GM18858 (cell line): ENCODE measurements at regions not wholly inside any gene's neighbourhood (a gene's known extent, or its start where the extent isn't known, plus 50 kb on each side); places are given as distances from the start of the nearest gene placed in this dataset.

Experiments
- ATAC-seq: cut with Tn5 transposase; IDR thresholded peaks from one replicate; pipeline ENCODE4 v1.9.1; 2021; ENCODE audit not compliant: unreplicated experiment

GRCh38 chr5:34483442-34484033 lies 172.6 kb upstream of the RAI14 start:
- ATAC-seq = no peak

- no peak for ATAC-seq
These were observed 171.8 kb upstream of the RAI14 start for GRCh38 chr5:34484216-34484920.

DNA sequence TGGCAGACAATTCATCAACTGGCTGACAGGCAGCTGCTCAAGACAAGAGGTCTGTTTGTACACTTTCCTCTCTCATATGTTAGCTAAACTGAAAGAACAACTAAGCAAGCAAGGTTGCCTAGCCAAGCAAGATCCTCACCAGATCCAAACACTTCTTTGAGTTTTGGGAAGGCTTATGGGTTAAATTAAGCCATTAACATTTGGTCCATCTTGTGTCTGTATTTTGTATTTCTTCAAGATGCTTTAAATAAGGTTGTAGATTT lies 170.4 kb upstream of the RAI14 start:
- ATAC-seq = no peak

DNA sequence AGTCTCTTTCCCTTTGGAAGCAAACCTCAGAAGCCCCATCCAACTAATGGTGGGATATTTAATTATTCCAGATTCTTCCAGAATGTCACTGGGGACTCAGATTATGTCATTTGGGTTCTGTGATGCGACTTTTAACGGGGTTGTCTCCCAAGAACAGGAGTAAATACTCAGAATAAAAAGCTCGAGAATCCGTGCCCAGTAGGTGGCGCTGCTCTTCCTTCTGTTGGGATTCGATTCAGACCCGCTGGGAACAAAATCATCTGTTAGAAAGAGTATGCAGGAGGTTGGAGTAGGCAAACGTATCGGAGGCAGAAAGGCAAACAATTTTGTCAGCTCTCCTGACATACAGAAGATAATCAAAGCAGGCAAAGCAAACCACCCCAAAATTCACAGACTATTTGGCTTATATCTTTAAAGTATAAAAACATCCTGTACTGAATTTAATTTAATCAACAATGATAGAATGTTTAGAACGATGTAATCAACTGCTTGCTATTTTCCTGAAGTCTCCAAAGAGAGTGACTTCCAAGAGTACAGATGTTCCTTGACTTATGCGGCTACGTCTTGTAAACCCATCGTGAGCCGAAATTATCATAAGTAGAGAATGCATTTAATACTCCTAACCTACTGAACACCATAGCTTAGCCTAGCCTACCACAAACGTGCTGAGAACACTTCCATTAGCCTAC lies 169.8 kb upstream of the RAI14 start:
- ATAC-seq = no peak

- no peak for ATAC-seq
These were observed 169.3 kb upstream of the RAI14 start for GRCh38 chr5:34486849-34487158.

DNA sequence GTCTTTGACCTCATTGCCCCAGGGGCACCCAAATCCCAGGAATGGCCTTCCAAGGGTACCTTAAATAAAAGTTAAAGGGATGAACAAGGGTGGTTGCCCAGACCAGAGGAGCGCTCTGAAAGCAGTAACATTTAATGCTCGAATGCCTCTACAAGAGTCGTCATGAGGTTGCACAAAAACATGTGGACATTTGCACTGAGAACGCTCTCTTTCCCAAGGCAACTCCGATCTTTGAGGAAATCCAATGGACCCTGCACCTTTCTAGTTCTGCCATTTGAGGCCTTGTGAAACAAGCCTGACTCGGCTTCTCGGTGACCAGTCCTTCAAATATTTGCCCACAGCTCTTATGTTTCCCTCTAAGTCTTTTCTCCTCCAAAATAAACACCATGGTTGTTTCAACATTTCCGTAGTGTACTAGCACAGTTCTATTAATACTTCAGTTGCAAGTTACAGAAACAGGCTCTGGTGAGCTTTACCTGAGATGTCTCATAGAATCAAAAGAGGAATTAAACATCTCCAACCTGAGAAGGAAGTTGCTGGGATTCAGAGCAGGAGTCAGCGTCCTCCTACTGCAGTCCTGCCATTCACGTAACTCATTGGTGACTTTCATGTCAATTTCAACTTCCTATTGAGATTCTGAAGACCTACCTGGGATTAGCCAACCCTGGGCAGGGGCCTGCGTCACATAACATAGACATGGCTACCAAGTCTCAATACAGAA lies 168.8 kb upstream of the RAI14 start:
- ATAC-seq = no peak

GRCh38 chr5:34487956-34488355 lies 168.2 kb upstream of the RAI14 start:
- no peak for ATAC-seq

DNA sequence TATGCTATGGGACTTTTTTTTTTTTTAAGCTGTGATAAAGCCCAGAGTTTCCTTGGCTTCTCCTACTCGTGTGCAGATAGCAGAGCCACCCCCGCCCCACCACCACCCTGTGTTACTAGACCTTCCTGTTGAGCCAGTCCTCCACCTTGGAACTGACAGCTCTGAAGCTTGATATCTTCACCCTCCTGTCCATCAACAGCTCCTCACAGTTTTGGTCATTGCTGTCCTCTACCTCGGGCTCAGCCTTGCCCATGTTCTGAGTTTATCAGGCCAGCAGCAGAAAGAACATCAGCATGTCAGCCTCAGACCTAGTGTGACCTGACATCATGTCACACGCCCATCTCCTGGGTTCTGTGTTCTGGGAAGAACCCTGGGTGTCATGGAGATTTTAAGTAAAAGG lies 167.1 kb upstream of the RAI14 start:
- no peak for ATAC-seq

- ATAC-seq = no peak
These were observed 165.4 kb upstream of the RAI14 start for GRCh38 chr5:34490506-34491250.

DNA sequence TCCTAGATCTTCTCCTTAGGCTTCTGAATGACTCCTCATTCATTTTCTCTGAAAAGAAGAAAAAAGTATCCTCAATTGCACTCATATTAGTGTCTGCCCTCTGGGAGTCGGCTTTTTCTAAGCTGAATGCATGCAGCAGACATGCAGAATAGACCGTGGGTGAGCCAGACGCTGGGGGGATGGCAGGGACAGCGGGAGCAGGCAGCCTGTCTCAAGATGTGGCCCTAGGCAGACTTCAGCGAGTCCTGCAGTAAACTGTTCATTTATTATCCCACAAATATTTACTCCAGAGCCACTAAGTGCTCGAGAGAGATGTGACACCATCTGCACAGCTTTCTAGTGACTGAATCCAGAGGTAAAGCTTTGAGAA lies 164.9 kb upstream of the RAI14 start:
- no peak for ATAC-seq

DNA sequence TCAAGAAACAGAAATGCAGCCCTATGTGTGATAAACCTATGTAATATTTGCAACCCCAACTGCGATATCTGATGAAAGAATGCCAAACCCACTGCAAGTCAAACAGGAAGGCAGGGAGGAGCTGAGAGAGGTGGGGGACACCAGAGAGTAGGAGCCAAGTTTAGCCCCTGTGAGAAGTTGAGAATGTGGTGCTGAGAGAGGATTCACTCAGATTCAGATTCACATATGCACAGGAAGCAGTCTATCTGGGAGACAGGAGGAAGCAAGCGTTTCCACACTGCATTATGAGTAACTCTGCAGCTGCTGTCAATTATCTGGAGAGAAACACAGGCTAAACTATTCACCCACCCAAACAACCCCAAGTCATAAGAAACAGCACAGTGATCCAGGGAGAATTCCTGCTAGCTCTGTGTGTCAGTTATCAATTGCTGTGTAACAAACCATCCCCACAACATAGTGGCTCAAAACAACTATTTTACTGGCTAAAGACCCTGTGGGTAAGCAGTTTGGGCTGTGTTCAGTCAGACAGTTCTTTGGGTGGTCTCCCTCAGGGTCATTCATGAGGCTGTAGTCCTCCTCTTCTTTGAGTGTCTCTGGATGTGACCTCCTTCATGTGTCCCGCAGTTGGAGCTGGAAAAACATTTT lies 161.9 kb upstream of the RAI14 start:
- ATAC-seq = no peak

DNA sequence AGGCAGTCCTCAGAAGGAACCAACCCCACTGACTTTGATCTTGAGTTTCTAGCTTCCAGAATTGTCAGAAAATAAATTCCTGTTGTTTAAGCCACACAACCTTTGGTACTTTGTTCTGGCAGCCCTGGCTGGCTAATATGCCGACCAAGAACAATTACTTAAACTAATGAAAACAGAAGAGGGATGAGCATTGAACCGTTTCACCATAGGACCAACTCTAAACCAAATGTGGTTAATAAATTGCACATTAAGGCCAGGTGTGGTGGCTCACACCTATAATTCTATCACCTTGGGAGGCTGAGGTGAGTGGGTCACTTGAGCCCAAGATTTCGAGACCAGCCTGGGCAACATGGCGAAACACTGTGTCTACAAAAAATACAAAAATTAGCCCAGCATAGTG lies 160.9 kb upstream of the RAI14 start:
- ATAC-seq = no peak

- no peak for ATAC-seq
These were observed 159.9 kb upstream of the RAI14 start for GRCh38 chr5:34496260-34496691.

DNA sequence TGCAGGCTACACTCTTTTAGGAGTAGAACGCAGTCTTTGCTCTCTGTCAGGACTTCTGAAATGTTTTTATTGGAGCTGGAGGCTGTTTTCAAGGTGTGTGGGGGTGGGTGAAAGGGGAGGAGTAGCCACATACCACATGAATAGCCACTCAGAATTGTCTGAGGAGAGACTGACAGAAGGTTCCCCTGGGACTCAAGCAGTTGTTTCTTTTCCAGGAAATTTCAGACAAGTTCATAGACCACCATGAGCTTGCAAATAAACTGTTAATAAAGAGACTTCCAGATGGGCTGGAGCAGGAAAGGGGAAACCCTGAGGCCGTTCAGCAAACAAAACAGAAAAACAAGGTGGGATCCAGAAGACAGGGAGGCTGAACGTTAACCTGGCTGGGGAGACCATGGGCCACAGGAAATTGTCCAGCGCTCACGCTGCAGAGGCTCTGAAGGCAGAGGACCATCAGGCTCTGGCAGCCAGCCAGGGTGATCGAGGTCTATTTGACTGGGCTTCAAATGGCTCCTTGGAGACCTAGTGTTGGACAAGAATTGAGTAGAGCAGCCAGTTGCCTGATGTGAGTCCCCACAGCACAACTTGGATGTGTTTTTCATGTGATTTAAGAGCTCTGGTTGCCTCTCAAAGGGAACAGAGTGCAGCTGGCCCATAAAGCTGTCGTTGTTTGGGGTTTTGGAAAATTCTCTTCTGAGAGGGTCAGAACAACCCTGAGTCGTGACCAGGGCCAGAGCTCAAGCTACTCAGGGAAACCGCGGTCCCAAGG lies 159.2 kb upstream of the RAI14 start:
- ATAC-seq = no peak

DNA sequence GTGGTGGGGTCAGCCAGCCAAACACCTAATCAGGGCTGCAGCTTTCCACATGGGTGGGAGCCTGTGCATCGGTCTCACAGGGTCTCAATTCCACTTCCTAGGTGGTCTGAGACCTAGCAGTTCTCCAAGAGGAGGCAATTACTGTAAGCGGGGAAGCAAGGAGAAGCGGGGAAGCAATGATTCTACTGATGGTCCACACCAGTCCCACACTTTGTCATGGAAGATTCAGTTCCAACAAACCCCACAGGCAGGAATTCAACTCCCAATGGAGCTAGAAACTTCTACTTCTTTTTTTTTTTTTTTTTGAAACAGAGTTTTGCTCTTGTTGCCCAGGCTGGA lies 158.7 kb upstream of the RAI14 start:
- ATAC-seq = no peak

- ATAC-seq = no peak
These were observed 157.6 kb upstream of the RAI14 start for GRCh38 chr5:34498572-34498971.

GRCh38 chr5:34499001-34499734 lies 157.0 kb upstream of the RAI14 start:
- ATAC-seq = peak; percentile 94

DNA sequence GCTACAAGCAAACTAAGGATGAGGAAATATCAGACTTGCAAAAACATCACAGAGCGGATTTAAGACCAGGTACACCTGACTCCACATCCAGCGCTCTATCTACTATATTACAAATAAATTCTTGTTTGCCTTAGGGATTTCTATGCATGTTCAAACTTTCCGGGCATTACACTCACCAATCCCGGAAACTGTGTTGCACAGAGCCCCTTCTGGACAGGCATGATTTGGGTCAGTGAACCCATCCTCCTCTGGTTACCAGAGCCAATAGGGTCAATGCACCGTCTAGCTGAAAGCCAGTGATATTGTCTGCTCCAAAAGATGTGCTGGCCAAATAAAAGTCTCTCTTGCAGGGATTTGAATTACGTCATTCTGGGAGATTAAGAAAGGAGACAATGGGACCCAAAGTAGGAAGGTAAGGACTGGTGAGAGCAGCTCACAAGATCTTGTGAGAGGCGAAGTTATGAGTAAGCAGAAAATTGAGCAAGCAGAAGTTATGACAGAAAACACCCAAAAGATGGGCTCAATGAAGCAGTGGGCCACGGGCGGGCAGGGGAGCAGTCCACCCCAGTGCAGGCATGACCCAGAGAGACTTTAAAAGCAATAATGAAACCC lies 155.8 kb upstream of the RAI14 start:
- ATAC-seq = no peak

- ATAC-seq = no peak
These were observed 155.1 kb upstream of the RAI14 start for GRCh38 chr5:34501016-34501415.
